Smooth muscle cell (in vitro differentiated cells): ENCODE measurements at regions not wholly inside any gene's neighbourhood (a gene's known extent, or its start where the extent isn't known, plus 50 kb on each side); places are given as distances from the start of the nearest gene placed in this dataset.

ENCODE experiments used
- DNase-seq: peaks from one replicate; lab custom pipeline; 2025; ENCODE audit not compliant: unreplicated experiment; lab: John Stamatoyannopoulos, UW
- H2AFZ ChIP-seq: fragments of 200-600 bp; sonication (generic); 2 replicates; pipeline ENCODE4 v1.6.0; 2016; ENCODE audit warnings: antibody characterized with exemption, low read depth, mild to moderate bottlenecking
- H3F3A ChIP-seq: fragments of 200-600 bp; sonication (generic); 2 replicates; pipeline ENCODE4 v1.6.0; 2017; ENCODE audit warnings: antibody characterized with exemption, low read depth
- H3K27ac ChIP-seq: fragments of 200-600 bp; sonication (generic); 2 replicates; pipeline ENCODE4 v1.5.1; 2016; ENCODE audit warnings: low read depth, mild to moderate bottlenecking
- H3K27me3 ChIP-seq: fragments of 200-600 bp; sonication (generic); 2 replicates; pipeline ENCODE4 v1.6.1; 2016; ENCODE audit warnings: low read depth, mild to moderate bottlenecking
- H3K36me3 ChIP-seq: fragments of 200-600 bp; sonication (generic); 2 replicates; pipeline ENCODE4 v1.5.1; 2016; ENCODE audit warnings: low read depth
- H3K4me1 ChIP-seq: fragments of 200-600 bp; sonication (generic); 2 replicates; pipeline ENCODE4 v1.5.1; 2016; ENCODE audit warnings: low read depth
- H3K4me2 ChIP-seq: fragments of 200-600 bp; sonication (generic); 2 replicates; pipeline ENCODE4 v1.6.0; 2016; ENCODE audit warnings: mild to moderate bottlenecking
- H3K4me3 ChIP-seq: fragments of 200-600 bp; sonication (generic); 2 replicates; pipeline ENCODE4 v1.5.1; 2016; ENCODE audit warnings: mild to moderate bottlenecking
- H3K79me2 ChIP-seq: fragments of 200-600 bp; sonication (generic); 2 replicates; pipeline ENCODE4 v1.6.0; 2016; ENCODE audit warnings: low read depth, mild to moderate bottlenecking
- H3K9ac ChIP-seq: fragments of 200-600 bp; sonication (generic); 2 replicates; pipeline ENCODE4 v1.6.0; 2016; ENCODE audit warnings: low read depth
- H3K9me3 ChIP-seq: fragments of 200-600 bp; sonication (generic); replicated peaks from 2 replicates; pipeline ENCODE4 v1.5.1; 2016; ENCODE audit warnings: low read depth
- H4K20me1 ChIP-seq: fragments of 200-600 bp; sonication (generic); 2 replicates; pipeline ENCODE4 v1.6.0; 2016; ENCODE audit warnings: low read depth
- WGBS: methylation state at CpG from one replicate; pipeline ENCODE4 v1.1.7; 2016; ENCODE audit warnings: low lambda C conversion rate; 5-methylcytosine and 5-hydroxymethylcytosine counted together
- TF ChIP-seq, protein P1 (sequence below): fragments of 200-600 bp; sonication (generic); IDR thresholded peaks from 2 replicates; pipeline ENCODE4 v1.5.1; 2017; ENCODE audit warnings: borderline replicate concordance, mild to moderate bottlenecking, antibody characterized with exemption; ENCODE audit not compliant: insufficient read depth, poor library complexity, severe bottlenecking

DNA sequence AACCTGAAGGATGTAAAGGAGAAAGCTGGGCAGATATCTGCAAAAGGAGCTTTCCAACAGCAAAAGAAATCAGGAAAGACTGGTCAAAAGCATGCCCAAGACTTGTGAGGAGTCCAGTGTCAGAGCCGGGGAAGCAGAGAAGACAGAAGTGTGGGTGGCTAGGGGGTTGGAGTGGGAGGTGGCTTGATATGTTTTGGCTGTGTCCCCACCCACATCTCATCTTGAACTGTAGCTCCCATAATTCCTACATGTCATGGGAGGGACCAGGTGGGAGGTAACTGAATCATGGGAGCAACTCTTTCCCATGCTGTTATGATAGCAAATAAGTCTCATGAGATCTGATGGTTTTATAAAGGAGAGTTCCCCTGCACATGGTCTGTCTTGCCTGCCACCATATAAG lies 84.9 kb downstream of the INHBA start:
- H4K20me1 ChIP-seq = no peaks in the 10 kb centered on the region
- no peak overlapping the region for H3K4me2 ChIP-seq
- no peaks in the 10 kb centered on the region for H3K4me1 ChIP-seq
- no peak overlapping the region for H2AFZ ChIP-seq
- H3K79me2 ChIP-seq = no peaks in the 10 kb centered on the region
- H3K9ac ChIP-seq = no peak overlapping the region
- WGBS = 92% methylated on average over 1 of the region's 1 CpG
- H3K27ac ChIP-seq = no peak overlapping the region
- no peaks in the 10 kb centered on the region for H3K27me3 ChIP-seq
- H3F3A ChIP-seq = no peaks in the 10 kb centered on the region
- H3K36me3 ChIP-seq = no peaks in the 10 kb centered on the region
- H3K9me3 ChIP-seq = no peaks in the 10 kb centered on the region
- TF ChIP-seq, protein P1, sequence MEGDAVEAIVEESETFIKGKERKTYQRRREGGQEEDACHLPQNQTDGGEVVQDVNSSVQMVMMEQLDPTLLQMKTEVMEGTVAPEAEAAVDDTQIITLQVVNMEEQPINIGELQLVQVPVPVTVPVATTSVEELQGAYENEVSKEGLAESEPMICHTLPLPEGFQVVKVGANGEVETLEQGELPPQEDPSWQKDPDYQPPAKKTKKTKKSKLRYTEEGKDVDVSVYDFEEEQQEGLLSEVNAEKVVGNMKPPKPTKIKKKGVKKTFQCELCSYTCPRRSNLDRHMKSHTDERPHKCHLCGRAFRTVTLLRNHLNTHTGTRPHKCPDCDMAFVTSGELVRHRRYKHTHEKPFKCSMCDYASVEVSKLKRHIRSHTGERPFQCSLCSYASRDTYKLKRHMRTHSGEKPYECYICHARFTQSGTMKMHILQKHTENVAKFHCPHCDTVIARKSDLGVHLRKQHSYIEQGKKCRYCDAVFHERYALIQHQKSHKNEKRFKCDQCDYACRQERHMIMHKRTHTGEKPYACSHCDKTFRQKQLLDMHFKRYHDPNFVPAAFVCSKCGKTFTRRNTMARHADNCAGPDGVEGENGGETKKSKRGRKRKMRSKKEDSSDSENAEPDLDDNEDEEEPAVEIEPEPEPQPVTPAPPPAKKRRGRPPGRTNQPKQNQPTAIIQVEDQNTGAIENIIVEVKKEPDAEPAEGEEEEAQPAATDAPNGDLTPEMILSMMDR = no peak
- no peak overlapping the region for H3K4me3 ChIP-seq
- DNase-seq = no peak

DNA sequence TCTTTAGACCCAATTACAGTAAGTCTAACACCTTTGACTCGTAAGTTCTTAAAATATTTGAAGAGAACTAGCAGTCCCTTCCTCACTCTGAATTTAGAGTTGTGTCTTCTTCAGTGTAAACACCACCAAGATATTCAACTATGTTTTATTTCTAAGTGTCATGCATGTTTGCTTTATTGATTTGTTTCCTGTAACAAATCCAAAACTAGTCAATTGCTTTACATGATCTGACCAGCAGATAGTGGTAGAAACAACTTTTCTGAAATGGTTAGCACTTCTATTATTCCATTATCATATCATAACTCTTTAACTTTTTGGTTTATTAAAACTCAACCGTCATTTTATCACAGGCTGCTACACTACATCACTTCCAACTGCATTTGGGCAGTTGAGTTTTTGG lies 90.1 kb downstream of the INHBA start:
- WGBS = 97% methylated on average over 2 of the region's 2 CpGs

DNA sequence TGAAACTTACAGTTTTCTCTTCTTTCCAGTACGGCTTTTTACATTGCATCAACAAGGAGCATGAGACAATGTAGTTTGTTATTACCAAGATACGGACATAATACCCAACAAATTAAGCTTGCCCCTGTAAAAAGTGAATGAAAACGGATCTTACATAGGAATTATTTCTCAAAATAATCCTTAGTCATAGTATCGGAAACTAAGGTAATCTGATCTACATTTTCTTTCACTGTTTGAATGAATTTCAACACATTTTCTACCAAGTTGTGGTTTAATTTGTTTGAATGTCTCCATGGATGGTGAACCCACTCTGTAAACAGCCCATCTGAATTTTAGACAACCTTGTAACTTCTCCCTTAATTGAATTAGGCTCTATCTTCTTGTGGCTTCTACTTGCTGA lies 90.5 kb downstream of the INHBA start:
- H3K4me3 ChIP-seq = no peak overlapping the region
- H3K27ac ChIP-seq = no peak overlapping the region
- H3K79me2 ChIP-seq = no peaks in the 10 kb centered on the region
- no peak for DNase-seq
- H3K9me3 ChIP-seq = no peaks in the 10 kb centered on the region
- no peak overlapping the region for H3K9ac ChIP-seq
- H3F3A ChIP-seq = no peaks in the 10 kb centered on the region
- H3K36me3 ChIP-seq = no peaks in the 10 kb centered on the region
- no peaks in the 10 kb centered on the region for H3K4me1 ChIP-seq
- 93% methylated on average over 4 of the region's 4 CpGs for WGBS
- TF ChIP-seq, protein P1 = no peak
- no peak overlapping the region for H3K4me2 ChIP-seq
- no peak overlapping the region for H2AFZ ChIP-seq
- no peaks in the 10 kb centered on the region for H3K27me3 ChIP-seq
- no peaks in the 10 kb centered on the region for H4K20me1 ChIP-seq

More for the DNA sequence above, 90.1 kb downstream of the INHBA start:
- H3K9ac ChIP-seq = no peak overlapping the region
- no peaks in the 10 kb centered on the region for H3K36me3 ChIP-seq
- no peak for DNase-seq
- H3K27ac ChIP-seq = no peak overlapping the region
- H3K4me1 ChIP-seq = no peaks in the 10 kb centered on the region
- H3F3A ChIP-seq = no peaks in the 10 kb centered on the region
- no peak overlapping the region for H2AFZ ChIP-seq
- H4K20me1 ChIP-seq = no peaks in the 10 kb centered on the region
- H3K4me3 ChIP-seq = no peak overlapping the region
- no peaks in the 10 kb centered on the region for H3K27me3 ChIP-seq
- H3K9me3 ChIP-seq = no peaks in the 10 kb centered on the region
- no peak overlapping the region for H3K4me2 ChIP-seq
- TF ChIP-seq, protein P1 = no peak
- H3K79me2 ChIP-seq = no peaks in the 10 kb centered on the region

DNA sequence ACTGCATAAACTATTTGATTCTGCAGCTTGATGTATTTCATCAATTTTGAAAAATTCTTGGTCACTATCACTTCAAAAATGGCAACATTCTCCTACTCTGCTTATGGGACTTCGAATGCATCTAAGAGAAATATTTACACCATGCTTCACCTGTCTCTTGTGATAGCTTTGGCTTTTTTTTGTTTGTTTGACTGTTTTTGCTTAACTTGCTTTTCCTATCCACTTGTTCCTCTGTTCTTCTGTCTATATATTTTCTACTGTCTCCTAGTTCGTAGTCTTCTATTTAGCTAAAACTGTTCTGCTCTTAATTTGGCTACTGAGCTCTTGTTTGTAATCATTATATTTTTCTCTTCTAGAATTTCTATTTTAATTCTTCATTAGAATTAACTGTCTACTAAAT lies 94.4 kb downstream of the INHBA start:
- Histone ChIP-seq H3K9me3 (no peaks in the 10 kb centered on the region), H3K9ac (no peak overlapping the region), H3K4me2 (no peak overlapping the region), H3K4me1 (no peaks in the 10 kb centered on the region), H2AFZ (no peak overlapping the region), H3K27ac (no peak overlapping the region), H3K36me3 (no peaks in the 10 kb centered on the region), H3K4me3 (no peak overlapping the region), H3K27me3 (no peaks in the 10 kb centered on the region), H3F3A (no peaks in the 10 kb centered on the region), H3K79me2 (no peaks in the 10 kb centered on the region), H4K20me1 (no peaks in the 10 kb centered on the region)
- DNase-seq = no peak
- TF ChIP-seq, protein P1 = no peak
- 94% methylated on average over 2 of the region's 2 CpGs for WGBS
